ENCODE measurements at regions not wholly inside any gene's neighbourhood (a gene's known extent, or its start where the extent isn't known, plus 50 kb on each side); places are given as distances from the start of the nearest gene placed in this dataset.

DNA sequence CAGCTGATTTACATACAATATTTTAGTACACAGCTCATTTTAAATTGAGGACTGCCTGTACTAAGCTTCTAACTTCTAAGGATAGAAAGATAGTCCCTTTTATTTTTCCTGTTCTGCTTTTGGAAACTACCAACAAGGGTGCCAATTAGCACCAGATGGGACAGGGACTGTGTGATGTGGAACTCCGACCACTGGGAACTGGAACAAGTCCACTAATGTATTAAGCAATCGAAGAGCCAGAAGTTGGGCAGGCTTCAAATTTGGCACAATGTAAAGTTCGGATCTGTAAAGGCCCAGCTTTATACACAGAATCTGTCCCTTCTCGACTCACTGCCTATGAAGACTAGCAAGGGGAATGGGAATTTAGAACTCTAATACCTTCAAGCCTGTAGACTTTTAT lies 149.3 kb downstream of the ZC3H11B start:
- ATAC-seq = no peak

DNA sequence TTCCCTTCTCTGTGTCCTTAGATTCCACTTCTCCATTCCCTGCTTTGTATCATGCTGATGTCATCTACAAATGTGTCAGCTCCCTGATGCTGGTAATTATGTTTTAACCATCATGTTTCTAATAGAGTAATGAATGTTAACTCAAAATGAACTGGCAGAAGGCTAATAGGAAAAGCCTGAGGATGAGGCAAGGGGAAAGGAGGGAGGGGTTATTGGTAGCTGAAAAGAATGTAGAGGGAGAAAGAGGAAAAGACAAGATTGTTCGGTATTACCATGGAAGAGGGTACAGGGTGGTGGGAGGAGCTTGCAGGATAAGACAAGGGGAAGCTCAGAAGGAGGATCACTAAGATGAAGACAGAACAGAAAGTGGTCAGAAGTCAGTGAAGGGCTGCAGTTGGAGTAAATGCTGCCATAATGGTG lies 150.9 kb downstream of the ZC3H11B start:
- ChIA-PET POLR2A (no interaction called here), CTCF (no interaction called here)
- H3K9me3 Mint-ChIP-seq (ENCODE audit: insufficient read depth) = peaks cover 4% of the 10 kb centered on the region
- H3K4me1 Mint-ChIP-seq (ENCODE audit: low read depth) = no peaks in the 10 kb centered on the region
- no peak overlapping the region for H3K4me3 Mint-ChIP-seq
- no peak overlapping the region for H3K27ac Mint-ChIP-seq
- ATAC-seq = no peak
- no peaks in the 10 kb centered on the region for H3K36me3 Mint-ChIP-seq (ENCODE audit: low read depth)
- H3K27me3 Mint-ChIP-seq (ENCODE audit: low read depth) = no peaks in the 10 kb centered on the region
- no peak for DNase-seq

More for the DNA sequence above, 149.3 kb downstream of the ZC3H11B start:
- Mint-ChIP-seq H3K27ac (no peak overlapping the region), H3K4me1 (ENCODE audit: low read depth) (no peaks in the 10 kb centered on the region), H3K36me3 (ENCODE audit: low read depth) (no peaks in the 10 kb centered on the region), H3K9me3 (ENCODE audit: insufficient read depth) (no peaks in the 10 kb centered on the region), H3K27me3 (ENCODE audit: low read depth) (no peaks in the 10 kb centered on the region), H3K4me3 (no peak overlapping the region)
- POLR2A ChIA-PET = no interaction called here
- no peak for DNase-seq
- CTCF ChIA-PET = no interaction called here

GRCh38 chr1:219460896-219461815 lies 151.7 kb downstream of the ZC3H11B start:
- Mint-ChIP-seq H3K27me3 (ENCODE audit: low read depth) (no peaks in the 10 kb centered on the region), H3K36me3 (ENCODE audit: low read depth) (no peaks in the 10 kb centered on the region), H3K4me1 (ENCODE audit: low read depth) (no peaks in the 10 kb centered on the region), H3K4me3 (no peak overlapping the region), H3K27ac (no peak overlapping the region), H3K9me3 (ENCODE audit: insufficient read depth) (peaks cover 4% of the 10 kb centered on the region)
- DNase-seq (no peak), ATAC-seq (no peak)
- ChIA-PET POLR2A (no interaction called here), CTCF (no interaction called here)

DNA sequence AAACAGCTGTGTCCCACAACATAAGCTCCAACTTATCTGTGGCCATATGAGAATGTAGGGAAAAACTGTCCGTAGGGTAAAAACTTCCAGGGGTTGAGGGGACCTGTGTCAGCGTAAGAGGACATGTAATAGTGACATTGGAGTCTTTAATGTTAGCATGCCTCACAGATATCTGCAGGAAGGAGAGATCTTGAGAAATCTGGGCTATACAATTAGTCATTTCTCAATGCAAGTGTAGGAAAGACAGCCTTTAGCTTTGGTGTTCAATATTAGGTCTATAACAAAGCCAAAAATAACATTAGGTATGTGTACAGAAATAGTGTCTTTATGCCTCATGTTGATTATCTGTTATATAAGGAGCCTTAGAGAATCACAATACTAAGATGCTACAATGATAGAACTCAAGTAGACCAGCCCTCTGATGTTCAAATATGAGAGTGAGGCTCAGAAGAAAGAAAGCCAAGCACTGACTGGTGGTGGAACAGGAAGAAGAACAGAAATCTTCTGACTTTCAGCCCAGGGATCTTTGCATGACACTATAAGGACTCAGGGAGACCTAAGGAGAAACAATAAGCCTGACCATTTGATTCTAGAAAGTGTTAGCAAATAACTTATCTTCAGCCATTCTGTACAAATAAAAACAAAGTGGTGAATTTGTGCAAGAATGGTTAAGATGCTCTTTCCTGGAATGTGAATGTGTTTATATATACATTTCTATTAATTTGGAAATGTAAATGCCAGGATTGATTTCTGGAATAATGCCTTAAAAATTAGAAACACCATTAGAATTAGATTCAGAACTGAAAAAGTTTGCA lies 152.6 kb downstream of the ZC3H11B start:
- peaks cover 4% of the 10 kb centered on the region for H3K9me3 Mint-ChIP-seq (ENCODE audit: insufficient read depth)
- ATAC-seq (no peak), DNase-seq (no peak)
- no peak overlapping the region for H3K4me3 Mint-ChIP-seq
- H3K27ac Mint-ChIP-seq = no peak overlapping the region
- no peaks in the 10 kb centered on the region for H3K27me3 Mint-ChIP-seq (ENCODE audit: low read depth)
- H3K4me1 Mint-ChIP-seq (ENCODE audit: low read depth) = no peaks in the 10 kb centered on the region
- H3K36me3 Mint-ChIP-seq (ENCODE audit: low read depth) = no peaks in the 10 kb centered on the region
- ChIA-PET POLR2A (no interaction called here), CTCF (no interaction called here)

DNA sequence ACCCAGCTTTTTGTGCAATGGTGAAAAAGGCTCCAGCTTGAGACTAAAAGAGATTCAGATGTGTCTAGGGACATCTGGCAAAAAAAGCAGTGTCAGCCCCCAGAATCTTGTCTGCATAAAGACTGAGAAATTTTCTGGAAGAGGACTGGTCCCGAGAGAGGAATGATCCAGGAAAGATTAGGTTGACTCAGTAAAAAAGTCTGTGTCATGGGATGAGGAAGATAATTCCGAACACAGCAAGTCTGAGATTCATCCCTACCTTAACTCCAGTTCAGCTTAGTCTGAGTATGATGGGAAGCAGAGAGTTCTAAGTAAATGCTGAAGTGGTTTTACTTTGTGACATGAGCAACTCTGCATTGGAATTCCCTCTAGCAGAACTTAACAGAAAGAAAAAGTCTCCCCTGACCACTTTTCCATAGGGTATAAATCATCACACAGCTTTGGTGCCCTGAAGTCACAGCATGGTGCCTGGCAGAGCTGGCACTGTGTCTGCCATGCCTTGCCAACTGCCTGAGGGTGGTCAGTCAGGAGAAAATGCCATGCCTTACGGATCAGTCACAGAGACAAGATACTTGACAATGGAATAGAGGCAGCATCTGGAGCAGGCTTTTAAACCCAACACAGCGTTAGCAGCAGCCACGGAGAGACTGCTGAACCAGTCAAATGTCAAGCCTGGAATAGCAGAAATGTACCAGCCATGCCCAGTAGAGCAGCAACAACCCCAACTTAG lies 153.4 kb downstream of the ZC3H11B start:
- ChIA-PET POLR2A (no interaction called here), CTCF (interaction anchor here (0.8 kb wide), 1 partner anchor 33 kb away, joined by 3 read pairs; no protein-coding TSS in a partner anchor)
- no peak overlapping the region for H3K4me3 Mint-ChIP-seq
- no peak overlapping the region for H3K27ac Mint-ChIP-seq
- ATAC-seq (no peak), DNase-seq (no peak)
- no peaks in the 10 kb centered on the region for H3K27me3 Mint-ChIP-seq (ENCODE audit: low read depth)
- no peaks in the 10 kb centered on the region for H3K36me3 Mint-ChIP-seq (ENCODE audit: low read depth)
- peaks cover 4% of the 10 kb centered on the region for H3K9me3 Mint-ChIP-seq (ENCODE audit: insufficient read depth)
- no peaks in the 10 kb centered on the region for H3K4me1 Mint-ChIP-seq (ENCODE audit: low read depth)

DNA sequence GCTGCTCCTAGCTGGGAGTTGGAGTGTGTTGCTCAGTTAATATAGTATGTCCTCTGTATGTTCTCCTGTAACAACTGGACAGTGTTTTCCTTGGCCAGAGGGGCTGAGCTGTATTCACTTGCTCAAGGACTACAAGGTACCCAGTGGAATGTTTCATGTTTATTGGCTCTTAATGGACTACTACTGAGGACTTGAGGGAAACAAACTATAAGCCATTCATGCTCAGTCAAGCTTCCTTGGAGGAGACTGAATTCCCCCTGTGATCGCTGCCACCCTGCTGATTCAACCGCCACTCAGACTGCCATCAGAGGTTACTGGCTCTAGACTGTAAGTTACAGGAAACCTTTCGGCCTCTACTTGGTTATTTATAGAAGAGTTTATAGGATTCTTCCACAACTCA lies 166.6 kb downstream of the ZC3H11B start:
- Mint-ChIP-seq H3K4me3 (no peak overlapping the region), H3K36me3 (ENCODE audit: low read depth) (no peaks in the 10 kb centered on the region), H3K27me3 (ENCODE audit: low read depth) (no peaks in the 10 kb centered on the region), H3K9me3 (ENCODE audit: insufficient read depth) (no peaks in the 10 kb centered on the region), H3K27ac (no peak overlapping the region), H3K4me1 (ENCODE audit: low read depth) (no peaks in the 10 kb centered on the region)
- ChIA-PET CTCF (no interaction called here), POLR2A (no interaction called here)
- ATAC-seq (no peak), DNase-seq (no peak)

DNA sequence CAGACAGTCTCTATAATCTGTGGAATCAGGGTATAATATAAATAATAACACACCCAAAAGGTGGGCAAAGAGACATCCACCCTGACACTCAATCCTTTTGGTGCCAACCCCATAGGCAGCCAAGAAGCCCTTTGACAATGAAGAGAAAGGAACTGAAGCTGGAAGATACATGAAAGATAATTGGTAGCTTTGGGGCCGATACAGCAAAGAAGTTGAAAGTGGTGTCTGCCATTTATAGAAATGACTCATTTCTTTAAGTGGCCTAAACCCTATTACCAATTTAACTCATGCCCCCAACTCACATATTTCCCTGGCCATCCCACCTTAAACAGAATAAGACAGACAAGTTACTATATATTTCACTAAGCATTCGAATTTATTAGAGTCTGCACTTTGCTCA lies 167.0 kb downstream of the ZC3H11B start:
- POLR2A ChIA-PET = no interaction called here
- H3K4me3 Mint-ChIP-seq = no peak overlapping the region
- DNase-seq (no peak), ATAC-seq (no peak)
- no peaks in the 10 kb centered on the region for H3K9me3 Mint-ChIP-seq (ENCODE audit: insufficient read depth)
- no peaks in the 10 kb centered on the region for H3K36me3 Mint-ChIP-seq (ENCODE audit: low read depth)
- no peaks in the 10 kb centered on the region for H3K4me1 Mint-ChIP-seq (ENCODE audit: low read depth)
- H3K27me3 Mint-ChIP-seq (ENCODE audit: low read depth) = no peaks in the 10 kb centered on the region
- H3K27ac Mint-ChIP-seq = no peak overlapping the region
- CTCF ChIA-PET = no interaction called here

GRCh38 chr1:219444474-219444873 lies 168.4 kb downstream of the ZC3H11B start:
- H3K4me3 Mint-ChIP-seq = no peak overlapping the region
- ATAC-seq (no peak), DNase-seq (no peak)
- H3K27ac Mint-ChIP-seq = no peak overlapping the region
- H3K9me3 Mint-ChIP-seq (ENCODE audit: insufficient read depth) = no peaks in the 10 kb centered on the region
- no peaks in the 10 kb centered on the region for H3K4me1 Mint-ChIP-seq (ENCODE audit: low read depth)
- no peaks in the 10 kb centered on the region for H3K36me3 Mint-ChIP-seq (ENCODE audit: low read depth)
- H3K27me3 Mint-ChIP-seq (ENCODE audit: low read depth) = no peaks in the 10 kb centered on the region
- ChIA-PET POLR2A (no interaction called here), CTCF (no interaction called here)

GRCh38 chr1:219443763-219444162 lies 169.1 kb downstream of the ZC3H11B start:
- Mint-ChIP-seq H3K36me3 (ENCODE audit: low read depth) (no peaks in the 10 kb centered on the region), H3K4me1 (ENCODE audit: low read depth) (no peaks in the 10 kb centered on the region), H3K9me3 (ENCODE audit: insufficient read depth) (no peaks in the 10 kb centered on the region), H3K27me3 (ENCODE audit: low read depth) (no peaks in the 10 kb centered on the region), H3K4me3 (no peak overlapping the region), H3K27ac (no peak overlapping the region)
- ChIA-PET POLR2A (no interaction called here), CTCF (no interaction called here)
- ATAC-seq = no peak
- no peak for DNase-seq

GRCh38 chr1:219442611-219443061 lies 170.3 kb downstream of the ZC3H11B start:
- DNase-seq (no peak), ATAC-seq (no peak)
- no peaks in the 10 kb centered on the region for H3K27me3 Mint-ChIP-seq (ENCODE audit: low read depth)
- no peaks in the 10 kb centered on the region for H3K36me3 Mint-ChIP-seq (ENCODE audit: low read depth)
- no peak overlapping the region for H3K4me3 Mint-ChIP-seq
- no peak overlapping the region for H3K27ac Mint-ChIP-seq
- ChIA-PET POLR2A (no interaction called here), CTCF (no interaction called here)
- H3K9me3 Mint-ChIP-seq (ENCODE audit: insufficient read depth) = no peaks in the 10 kb centered on the region
- no peaks in the 10 kb centered on the region for H3K4me1 Mint-ChIP-seq (ENCODE audit: low read depth)

GRCh38 chr1:219441884-219442283 lies 171.0 kb downstream of the ZC3H11B start:
- no peak overlapping the region for H3K4me3 Mint-ChIP-seq
- ChIA-PET CTCF (no interaction called here), POLR2A (no interaction called here)
- no peaks in the 10 kb centered on the region for H3K27me3 Mint-ChIP-seq (ENCODE audit: low read depth)
- no peaks in the 10 kb centered on the region for H3K36me3 Mint-ChIP-seq (ENCODE audit: low read depth)
- no peak for ATAC-seq
- no peaks in the 10 kb centered on the region for H3K9me3 Mint-ChIP-seq (ENCODE audit: insufficient read depth)
- no peaks in the 10 kb centered on the region for H3K4me1 Mint-ChIP-seq (ENCODE audit: low read depth)
- DNase-seq = no peak
- H3K27ac Mint-ChIP-seq = no peak overlapping the region

- H3K36me3 Mint-ChIP-seq (ENCODE audit: low read depth) = no peaks in the 10 kb centered on the region
- no peaks in the 10 kb centered on the region for H3K9me3 Mint-ChIP-seq (ENCODE audit: insufficient read depth)
- ChIA-PET POLR2A (no interaction called here), CTCF (no interaction called here)
- no peaks in the 10 kb centered on the region for H3K27me3 Mint-ChIP-seq (ENCODE audit: low read depth)
- H3K27ac Mint-ChIP-seq = no peak overlapping the region
- no peaks in the 10 kb centered on the region for H3K4me1 Mint-ChIP-seq (ENCODE audit: low read depth)
- H3K4me3 Mint-ChIP-seq = no peak overlapping the region
- no peak for ATAC-seq
- no peak for DNase-seq
Measured at GRCh38 chr1:219439376-219439775, 173.5 kb downstream of the ZC3H11B start.
